ENCODE measurements at regions not wholly inside any gene's neighbourhood (a gene's known extent, or its start where the extent isn't known, plus 50 kb on each side); places are given as distances from the start of the nearest gene placed in this dataset.

- no peak for TF ChIP-seq CTCF (IDR thresholded peaks at IDR 0.05; ENCODE audit: borderline replicate concordance, extremely low read depth, low read length, poor library complexity, severe bottlenecking)
- no peak for TF ChIP-seq EZH2 (IDR thresholded peaks at IDR 0.05; ENCODE audit: borderline replicate concordance, low read depth, low read length, severe bottlenecking)
Measured at GRCh38 chr2:186101616-186102015, 363.0 kb downstream of the FSIP2 start.

Data from DND-41 (cell line).